ENCODE measurements at regions not wholly inside any gene's neighbourhood (a gene's known extent, or its start where the extent isn't known, plus 50 kb on each side); places are given as distances from the start of the nearest gene placed in this dataset.

- TF ChIP-seq, protein P1, sequence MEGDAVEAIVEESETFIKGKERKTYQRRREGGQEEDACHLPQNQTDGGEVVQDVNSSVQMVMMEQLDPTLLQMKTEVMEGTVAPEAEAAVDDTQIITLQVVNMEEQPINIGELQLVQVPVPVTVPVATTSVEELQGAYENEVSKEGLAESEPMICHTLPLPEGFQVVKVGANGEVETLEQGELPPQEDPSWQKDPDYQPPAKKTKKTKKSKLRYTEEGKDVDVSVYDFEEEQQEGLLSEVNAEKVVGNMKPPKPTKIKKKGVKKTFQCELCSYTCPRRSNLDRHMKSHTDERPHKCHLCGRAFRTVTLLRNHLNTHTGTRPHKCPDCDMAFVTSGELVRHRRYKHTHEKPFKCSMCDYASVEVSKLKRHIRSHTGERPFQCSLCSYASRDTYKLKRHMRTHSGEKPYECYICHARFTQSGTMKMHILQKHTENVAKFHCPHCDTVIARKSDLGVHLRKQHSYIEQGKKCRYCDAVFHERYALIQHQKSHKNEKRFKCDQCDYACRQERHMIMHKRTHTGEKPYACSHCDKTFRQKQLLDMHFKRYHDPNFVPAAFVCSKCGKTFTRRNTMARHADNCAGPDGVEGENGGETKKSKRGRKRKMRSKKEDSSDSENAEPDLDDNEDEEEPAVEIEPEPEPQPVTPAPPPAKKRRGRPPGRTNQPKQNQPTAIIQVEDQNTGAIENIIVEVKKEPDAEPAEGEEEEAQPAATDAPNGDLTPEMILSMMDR (IDR thresholded peaks at IDR 0.05), result no peak
- TF ChIP-seq POLR2A (IDR thresholded peaks at IDR 0.05), result no peak
These were observed 155.0 kb upstream of the HNMT start for GRCh38 chr2:137809252-137809651.
